MM.1S (cell line): ENCODE measurements at regions not wholly inside any gene's neighbourhood (a gene's known extent, or its start where the extent isn't known, plus 50 kb on each side); places are given as distances from the start of the nearest gene placed in this dataset.

Experiments used
- DNase-seq: peaks from one replicate; pipeline ENCODE4 v3.0.0-alpha.2; 2015
- H2AFZ ChIP-seq: fragments of 300-600 bp; sonication (generic); 2 replicates; pipeline ENCODE4 v1.6.0; 2016; ENCODE audit warnings: antibody characterized with exemption, low read length
- H3F3A ChIP-seq: fragments of 300-600 bp; sonication (generic); 2 replicates; pipeline ENCODE4 v1.6.1; 2016; ENCODE audit warnings: mild to moderate bottlenecking, antibody characterized with exemption, low read length, moderate library complexity, mixed read lengths; ENCODE audit not compliant: insufficient read depth
- H3K27ac ChIP-seq: fragments of 300-600 bp; sonication (generic); 2 replicates; pipeline ENCODE4 v1.5.1; 2016; ENCODE audit warnings: mild to moderate bottlenecking, low read length
- H3K27me3 ChIP-seq: fragments of 300-600 bp; sonication (generic); replicated peaks from 2 replicates; pipeline ENCODE4 v1.6.0; 2016; ENCODE audit warnings: low read length; ENCODE audit not compliant: insufficient read depth
- H3K36me3 ChIP-seq: fragments of 300-600 bp; sonication (generic); replicated peaks from 2 replicates; pipeline ENCODE4 v1.6.1; 2016; ENCODE audit warnings: mild to moderate bottlenecking, low read length, mixed read lengths; ENCODE audit not compliant: insufficient read depth
- H3K4me1 ChIP-seq: fragments of 300-600 bp; sonication (generic); 2 replicates; pipeline ENCODE4 v1.6.1; 2016; ENCODE audit warnings: low read length, mixed read lengths
- H3K4me2 ChIP-seq: fragments of 300-600 bp; sonication (generic); 2 replicates; pipeline ENCODE4 v1.6.0; 2016; ENCODE audit warnings: low read depth, low read length
- H3K4me3 ChIP-seq: fragments of 300-600 bp; sonication (generic); 2 replicates; pipeline ENCODE4 v1.5.1; 2016; ENCODE audit warnings: low read length, mixed read lengths
- H3K79me2 ChIP-seq: fragments of 300-600 bp; sonication (generic); 2 replicates; pipeline ENCODE4 v1.6.1; 2016; ENCODE audit warnings: mixed run types, low read length, mixed read lengths
- H3K9ac ChIP-seq: fragments of 300-600 bp; sonication (generic); 2 replicates; pipeline ENCODE4 v1.6.1; 2016; ENCODE audit warnings: low read length, mixed read lengths
- H3K9me2 ChIP-seq: fragments of 300-600 bp; sonication (generic); replicated peaks from 2 replicates; pipeline ENCODE4 v1.6.1; 2016; ENCODE audit warnings: mild to moderate bottlenecking, low read length, mixed read lengths; ENCODE audit not compliant: insufficient read depth
- H3K9me3 ChIP-seq: fragments of 300-600 bp; sonication (generic); replicated peaks from 2 replicates; pipeline ENCODE4 v1.6.1; 2016; ENCODE audit warnings: mild to moderate bottlenecking, low read length, mixed read lengths; ENCODE audit not compliant: insufficient read depth
- H4K20me1 ChIP-seq: fragments of 300-600 bp; sonication (generic); 2 replicates; pipeline ENCODE4 v1.6.1; 2016; ENCODE audit warnings: mild to moderate bottlenecking, low read length, moderate library complexity, mixed read lengths; ENCODE audit not compliant: insufficient read depth
- EZH2 ChIP-seq: fragments of 300-600 bp; sonication (generic); optimal IDR thresholded peaks from 2 replicates; pipeline ENCODE3; 2017; ENCODE audit warnings: low read depth, mild to moderate bottlenecking, antibody characterized with exemption, low read length, mixed read lengths
- EZH2phosphoT487 ChIP-seq: fragments of 300-600 bp; sonication (generic); IDR thresholded peaks from 2 replicates; pipeline ENCODE4 v1.6.1; 2018; ENCODE audit warnings: antibody characterized with exemption, low read length
- TF ChIP-seq, protein P1 (sequence below): fragments of 300-600 bp; sonication (generic); IDR thresholded peaks from 2 replicates; pipeline ENCODE4 v1.5.1; 2016; ENCODE audit warnings: antibody characterized with exemption, low read length, mixed read lengths

GRCh38 chr12:93154753-93155480 is 222.8 kb upstream of the NUDT4 start:
- no peak overlapping the region; the same call in 1 of the 2 replicates for H3K27ac ChIP-seq
- no peaks in the 10 kb centered on the region for H3K9me2 ChIP-seq
- no peak overlapping the region for H2AFZ ChIP-seq
- DNase-seq, result no peak
- no peaks in the 10 kb centered on the region for H3K9me3 ChIP-seq
- no peak overlapping the region for H3K4me3 ChIP-seq
- H3F3A ChIP-seq, result no peaks in the 10 kb centered on the region
- H3K4me1 ChIP-seq, result no peaks in the 10 kb centered on the region
- no peaks in the 10 kb centered on the region for H3K27me3 ChIP-seq
- H3K9ac ChIP-seq, result no peak overlapping the region
- no peak overlapping the region for H3K4me2 ChIP-seq
- H3K79me2 ChIP-seq, result no peaks in the 10 kb centered on the region
- TF ChIP-seq EZH2phosphoT487, result no peak
- TF ChIP-seq, protein P1, sequence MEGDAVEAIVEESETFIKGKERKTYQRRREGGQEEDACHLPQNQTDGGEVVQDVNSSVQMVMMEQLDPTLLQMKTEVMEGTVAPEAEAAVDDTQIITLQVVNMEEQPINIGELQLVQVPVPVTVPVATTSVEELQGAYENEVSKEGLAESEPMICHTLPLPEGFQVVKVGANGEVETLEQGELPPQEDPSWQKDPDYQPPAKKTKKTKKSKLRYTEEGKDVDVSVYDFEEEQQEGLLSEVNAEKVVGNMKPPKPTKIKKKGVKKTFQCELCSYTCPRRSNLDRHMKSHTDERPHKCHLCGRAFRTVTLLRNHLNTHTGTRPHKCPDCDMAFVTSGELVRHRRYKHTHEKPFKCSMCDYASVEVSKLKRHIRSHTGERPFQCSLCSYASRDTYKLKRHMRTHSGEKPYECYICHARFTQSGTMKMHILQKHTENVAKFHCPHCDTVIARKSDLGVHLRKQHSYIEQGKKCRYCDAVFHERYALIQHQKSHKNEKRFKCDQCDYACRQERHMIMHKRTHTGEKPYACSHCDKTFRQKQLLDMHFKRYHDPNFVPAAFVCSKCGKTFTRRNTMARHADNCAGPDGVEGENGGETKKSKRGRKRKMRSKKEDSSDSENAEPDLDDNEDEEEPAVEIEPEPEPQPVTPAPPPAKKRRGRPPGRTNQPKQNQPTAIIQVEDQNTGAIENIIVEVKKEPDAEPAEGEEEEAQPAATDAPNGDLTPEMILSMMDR, result no peak
- TF ChIP-seq EZH2, result no peak
- H3K36me3 ChIP-seq, result no peaks in the 10 kb centered on the region
- no peaks in the 10 kb centered on the region for H4K20me1 ChIP-seq

- Histone ChIP-seq H3K9me2 (no peaks in the 10 kb centered on the region), H4K20me1 (no peaks in the 10 kb centered on the region), H3K27me3 (no peaks in the 10 kb centered on the region), H3K4me1 (no peaks in the 10 kb centered on the region), H3K4me2 (no peak overlapping the region), H3K9me3 (no peaks in the 10 kb centered on the region), H2AFZ (no peak overlapping the region), H3K36me3 (no peaks in the 10 kb centered on the region), H3K9ac (no peak overlapping the region), H3F3A (no peaks in the 10 kb centered on the region), H3K4me3 (no peak overlapping the region), H3K79me2 (no peaks in the 10 kb centered on the region), H3K27ac (no peak overlapping the region)
- TF ChIP-seq, protein P1, result no peak
- no peak for TF ChIP-seq EZH2
- DNase-seq, result no peak
Observed at GRCh38 chr12:93156086-93156716, 221.5 kb upstream of the NUDT4 start.

GRCh38 chr12:93157279-93157678 is 220.4 kb upstream of the NUDT4 start:
- no peaks in the 10 kb centered on the region for H3K27me3 ChIP-seq
- no peak overlapping the region for H3K4me2 ChIP-seq
- H4K20me1 ChIP-seq, result no peaks in the 10 kb centered on the region
- no peaks in the 10 kb centered on the region for H3K9me3 ChIP-seq
- no peaks in the 10 kb centered on the region for H3K79me2 ChIP-seq
- H3K9me2 ChIP-seq, result no peaks in the 10 kb centered on the region
- no peaks in the 10 kb centered on the region for H3K4me1 ChIP-seq
- no peak overlapping the region for H3K27ac ChIP-seq
- no peak for DNase-seq
- no peak overlapping the region for H2AFZ ChIP-seq
- H3K9ac ChIP-seq, result no peak overlapping the region
- H3K36me3 ChIP-seq, result no peaks in the 10 kb centered on the region
- TF ChIP-seq EZH2, result no peak
- TF ChIP-seq, protein P1, result no peak
- no peak for TF ChIP-seq EZH2phosphoT487
- H3F3A ChIP-seq, result no peaks in the 10 kb centered on the region
- no peak overlapping the region for H3K4me3 ChIP-seq
